ENCODE measurements at regions not wholly inside any gene's neighbourhood (a gene's known extent, or its start where the extent isn't known, plus 50 kb on each side); places are given as distances from the start of the nearest gene placed in this dataset.

DNA sequence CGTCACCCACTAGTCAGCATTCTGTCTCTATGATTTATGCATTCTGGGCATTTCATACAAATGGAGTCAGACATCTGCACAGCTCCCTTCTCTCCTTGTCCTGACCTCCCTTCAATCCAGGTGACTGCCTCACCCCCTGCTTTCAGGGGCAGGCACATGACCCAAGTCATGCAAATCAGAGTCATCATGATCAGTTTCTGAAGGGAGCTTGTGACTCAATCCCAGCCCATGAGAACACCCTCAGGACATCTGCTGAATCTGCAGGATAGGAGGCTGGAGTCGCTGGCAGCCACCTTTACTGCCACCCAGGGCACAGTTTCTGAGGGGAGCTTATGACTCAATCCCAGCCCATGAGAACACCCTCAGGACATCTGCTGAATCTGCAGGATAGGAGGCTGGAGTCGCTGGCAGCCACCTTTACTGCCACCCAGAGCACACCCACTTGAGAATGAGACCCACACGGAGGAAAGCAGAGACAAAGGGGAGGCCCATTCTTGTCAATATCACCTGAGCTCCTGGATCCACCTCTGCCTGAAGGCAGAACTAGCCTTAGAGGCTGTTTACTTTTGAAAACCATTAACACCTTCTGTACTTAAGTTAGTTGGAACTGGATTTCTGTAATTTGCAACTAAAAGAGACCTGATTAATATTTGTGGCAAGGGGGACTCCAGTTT lies 62.3 kb upstream of the SLC25A33 start:
- TF ChIP-seq, protein P1, sequence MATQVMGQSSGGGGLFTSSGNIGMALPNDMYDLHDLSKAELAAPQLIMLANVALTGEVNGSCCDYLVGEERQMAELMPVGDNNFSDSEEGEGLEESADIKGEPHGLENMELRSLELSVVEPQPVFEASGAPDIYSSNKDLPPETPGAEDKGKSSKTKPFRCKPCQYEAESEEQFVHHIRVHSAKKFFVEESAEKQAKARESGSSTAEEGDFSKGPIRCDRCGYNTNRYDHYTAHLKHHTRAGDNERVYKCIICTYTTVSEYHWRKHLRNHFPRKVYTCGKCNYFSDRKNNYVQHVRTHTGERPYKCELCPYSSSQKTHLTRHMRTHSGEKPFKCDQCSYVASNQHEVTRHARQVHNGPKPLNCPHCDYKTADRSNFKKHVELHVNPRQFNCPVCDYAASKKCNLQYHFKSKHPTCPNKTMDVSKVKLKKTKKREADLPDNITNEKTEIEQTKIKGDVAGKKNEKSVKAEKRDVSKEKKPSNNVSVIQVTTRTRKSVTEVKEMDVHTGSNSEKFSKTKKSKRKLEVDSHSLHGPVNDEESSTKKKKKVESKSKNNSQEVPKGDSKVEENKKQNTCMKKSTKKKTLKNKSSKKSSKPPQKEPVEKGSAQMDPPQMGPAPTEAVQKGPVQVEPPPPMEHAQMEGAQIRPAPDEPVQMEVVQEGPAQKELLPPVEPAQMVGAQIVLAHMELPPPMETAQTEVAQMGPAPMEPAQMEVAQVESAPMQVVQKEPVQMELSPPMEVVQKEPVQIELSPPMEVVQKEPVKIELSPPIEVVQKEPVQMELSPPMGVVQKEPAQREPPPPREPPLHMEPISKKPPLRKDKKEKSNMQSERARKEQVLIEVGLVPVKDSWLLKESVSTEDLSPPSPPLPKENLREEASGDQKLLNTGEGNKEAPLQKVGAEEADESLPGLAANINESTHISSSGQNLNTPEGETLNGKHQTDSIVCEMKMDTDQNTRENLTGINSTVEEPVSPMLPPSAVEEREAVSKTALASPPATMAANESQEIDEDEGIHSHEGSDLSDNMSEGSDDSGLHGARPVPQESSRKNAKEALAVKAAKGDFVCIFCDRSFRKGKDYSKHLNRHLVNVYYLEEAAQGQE (IDR thresholded peaks at IDR 0.05; ENCODE audit: insufficient read depth in 1 of 2, low read depth in 2 of 2, low read length in 2 of 2) = no peak
- TF ChIP-seq TAF1 (IDR thresholded peaks at IDR 0.05; ENCODE audit: borderline replicate concordance, insufficient read depth, low read length) = no peak
